ENCODE measurements at regions not wholly inside any gene's neighbourhood (a gene's known extent, or its start where the extent isn't known, plus 50 kb on each side); places are given as distances from the start of the nearest gene placed in this dataset.

- TF ChIP-seq, protein P1, sequence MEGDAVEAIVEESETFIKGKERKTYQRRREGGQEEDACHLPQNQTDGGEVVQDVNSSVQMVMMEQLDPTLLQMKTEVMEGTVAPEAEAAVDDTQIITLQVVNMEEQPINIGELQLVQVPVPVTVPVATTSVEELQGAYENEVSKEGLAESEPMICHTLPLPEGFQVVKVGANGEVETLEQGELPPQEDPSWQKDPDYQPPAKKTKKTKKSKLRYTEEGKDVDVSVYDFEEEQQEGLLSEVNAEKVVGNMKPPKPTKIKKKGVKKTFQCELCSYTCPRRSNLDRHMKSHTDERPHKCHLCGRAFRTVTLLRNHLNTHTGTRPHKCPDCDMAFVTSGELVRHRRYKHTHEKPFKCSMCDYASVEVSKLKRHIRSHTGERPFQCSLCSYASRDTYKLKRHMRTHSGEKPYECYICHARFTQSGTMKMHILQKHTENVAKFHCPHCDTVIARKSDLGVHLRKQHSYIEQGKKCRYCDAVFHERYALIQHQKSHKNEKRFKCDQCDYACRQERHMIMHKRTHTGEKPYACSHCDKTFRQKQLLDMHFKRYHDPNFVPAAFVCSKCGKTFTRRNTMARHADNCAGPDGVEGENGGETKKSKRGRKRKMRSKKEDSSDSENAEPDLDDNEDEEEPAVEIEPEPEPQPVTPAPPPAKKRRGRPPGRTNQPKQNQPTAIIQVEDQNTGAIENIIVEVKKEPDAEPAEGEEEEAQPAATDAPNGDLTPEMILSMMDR (IDR thresholded peaks at IDR 0.05), result no peak
- no peak for TF ChIP-seq POLR2A (IDR thresholded peaks at IDR 0.05)
Observed at GRCh38 chr2:12089496-12089895, 343.1 kb downstream of the LPIN1 start.
